ENCODE measurements at regions not wholly inside any gene's neighbourhood (a gene's known extent, or its start where the extent isn't known, plus 50 kb on each side); places are given as distances from the start of the nearest gene placed in this dataset.
"Not testable (repeated sequence)": the region's sequence is repeated elsewhere in the genome, so short reads cannot be mapped to it uniquely, and the experiment has no call there.

DNA sequence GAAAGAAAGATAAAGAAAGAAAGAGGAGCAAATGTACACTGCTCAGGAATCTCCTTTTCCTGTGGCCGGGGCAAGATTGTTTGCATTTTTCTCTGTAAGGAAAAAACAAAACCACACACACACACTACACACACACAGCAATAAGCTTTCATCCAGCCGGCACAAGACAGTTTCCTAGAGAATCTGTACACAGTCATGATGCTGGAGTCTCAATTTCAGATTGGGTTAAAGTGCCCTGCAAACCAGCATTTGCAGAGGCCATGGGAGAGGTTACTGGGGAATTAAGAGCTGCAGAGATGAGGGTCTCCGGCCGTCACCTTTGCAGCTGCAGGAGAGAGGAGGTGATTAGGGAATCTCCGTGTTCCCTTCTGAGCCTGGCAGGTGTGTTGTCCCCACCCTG lies 1607.5 kb downstream of the RPIA start:
- H3K4me2 ChIP-seq (ENCODE audit: low read depth, low read length); BruUV-seq (replicated peaks); H3K9me1 ChIP-seq (ENCODE audit: insufficient read depth, low read length); H3K18ac ChIP-seq (ENCODE audit: low read depth, low read length); H3K4ac ChIP-seq (ENCODE audit: low read depth, low read length); H2BK20ac ChIP-seq (ENCODE audit: low read depth, low read length); H3K9me3 ChIP-seq (ENCODE audit: control insufficient read depth, insufficient read depth, low read length); H3K23ac ChIP-seq (ENCODE audit: low read depth, low read length); H3K79me1 ChIP-seq (ENCODE audit: low read depth in 1 of 2, low read length in 2 of 2); dilution Hi-C loops (cut with HindIII; ENCODE audit: low sequenced_read_pairs, unreplicated experiment); H3K27me3 ChIP-seq (ENCODE audit: control insufficient read depth, insufficient read depth, low read length); H3K14ac ChIP-seq (replicated peaks; ENCODE audit: low read depth, low read length); intact Hi-C loops (cut with micrococcal nuclease); H3K4me3 ChIP-seq (ENCODE audit: insufficient read depth, low read depth, low read length); H3K4me1 ChIP-seq (ENCODE audit: control insufficient read depth, insufficient read depth, low read length); H4K91ac ChIP-seq (ENCODE audit: insufficient read depth, low read depth, low read length); H2AK5ac ChIP-seq (ENCODE audit: low read depth, low read length); H2BK5ac ChIP-seq (ENCODE audit: low read depth, low read length, poor library complexity, severe bottlenecking); H2BK15ac ChIP-seq (ENCODE audit: low read depth, low read length); DNase-seq; H3K36me3 ChIP-seq (ENCODE audit: control insufficient read depth, insufficient read depth, low read length); in situ Hi-C loops (cut with MboI; ENCODE audit: low sequenced_read_pairs); H3K56ac ChIP-seq (ENCODE audit: extremely low read depth, insufficient read depth, low read length); H3K27ac ChIP-seq (ENCODE audit: insufficient read depth, low read length); H3K9ac ChIP-seq (ENCODE audit: low read depth, low read length); H4K20me1 ChIP-seq (ENCODE audit: insufficient read depth, low read length); ATAC-seq (ENCODE audit: low read depth); H4K5ac ChIP-seq (ENCODE audit: low read depth, low read length); H2AFZ ChIP-seq (replicated peaks; ENCODE audit: low read length, poor library complexity); H4K8ac ChIP-seq (ENCODE audit: low read depth in 2 of 2, low read length in 2 of 2); CTCF ChIA-PET; H2BK120ac ChIP-seq (ENCODE audit: low read depth, low read length); H2AK9ac ChIP-seq (replicated peaks; ENCODE audit: low read depth, low read length, poor library complexity); POLR2A ChIA-PET (ENCODE audit: unreplicated experiment): not testable (repeated sequence)
- WGBS, 2 experiments (ENCODE audit: extremely low coverage in 2 of 2, insufficient read length in 1 of 2): no CpG with 5 or more reads among the region's 5 CpGs

DNA sequence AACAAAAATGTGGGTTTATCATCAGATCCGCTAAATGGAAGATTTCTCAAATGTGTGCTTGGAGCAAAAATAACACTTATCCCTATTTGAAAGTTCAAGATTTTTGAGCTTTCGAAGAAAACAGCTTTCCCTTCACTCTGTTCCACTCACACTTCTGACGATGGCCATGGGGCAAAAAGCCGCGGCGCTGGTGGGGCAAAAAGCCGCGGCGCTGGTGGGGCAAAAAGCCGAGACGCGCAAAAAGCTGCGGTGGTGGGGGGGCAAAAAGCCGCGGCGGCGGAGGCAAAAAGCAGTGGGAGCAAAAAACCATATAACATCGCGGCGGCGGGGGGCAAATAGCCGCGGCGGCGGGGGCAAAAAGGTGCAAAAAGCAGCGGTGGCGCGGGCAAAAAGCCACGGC lies 1631.5 kb downstream of the RPIA start:
- H4K8ac ChIP-seq (ENCODE audit: low read depth in 2 of 2, low read length in 2 of 2); intact Hi-C loops (cut with micrococcal nuclease); H4K5ac ChIP-seq (ENCODE audit: low read depth, low read length); H3K23ac ChIP-seq (ENCODE audit: low read depth, low read length); H4K20me1 ChIP-seq (ENCODE audit: insufficient read depth, low read length); BruUV-seq (replicated peaks); CTCF ChIA-PET; ATAC-seq (ENCODE audit: low read depth); H4K91ac ChIP-seq (ENCODE audit: insufficient read depth, low read depth, low read length); H3K4ac ChIP-seq (ENCODE audit: low read depth, low read length); DNase-seq; H3K27me3 ChIP-seq (ENCODE audit: control insufficient read depth, insufficient read depth, low read length); H2BK120ac ChIP-seq (ENCODE audit: low read depth, low read length); H3K9me3 ChIP-seq (ENCODE audit: control insufficient read depth, insufficient read depth, low read length); H3K4me1 ChIP-seq (ENCODE audit: control insufficient read depth, insufficient read depth, low read length); H3K56ac ChIP-seq (ENCODE audit: extremely low read depth, insufficient read depth, low read length); H2BK5ac ChIP-seq (ENCODE audit: low read depth, low read length, poor library complexity, severe bottlenecking); H2AK5ac ChIP-seq (ENCODE audit: low read depth, low read length); H3K4me3 ChIP-seq (ENCODE audit: insufficient read depth, low read depth, low read length); H2AFZ ChIP-seq (replicated peaks; ENCODE audit: low read length, poor library complexity); H2BK20ac ChIP-seq (ENCODE audit: low read depth, low read length); H2AK9ac ChIP-seq (replicated peaks; ENCODE audit: low read depth, low read length, poor library complexity); H3K79me1 ChIP-seq (ENCODE audit: low read depth in 1 of 2, low read length in 2 of 2); dilution Hi-C loops (cut with HindIII; ENCODE audit: low sequenced_read_pairs, unreplicated experiment); H3K14ac ChIP-seq (replicated peaks; ENCODE audit: low read depth, low read length); H3K27ac ChIP-seq (ENCODE audit: insufficient read depth, low read length); H2BK15ac ChIP-seq (ENCODE audit: low read depth, low read length); in situ Hi-C loops (cut with MboI; ENCODE audit: low sequenced_read_pairs); H3K4me2 ChIP-seq (ENCODE audit: low read depth, low read length); POLR2A ChIA-PET (ENCODE audit: unreplicated experiment); H3K9me1 ChIP-seq (ENCODE audit: insufficient read depth, low read length); H3K9ac ChIP-seq (ENCODE audit: low read depth, low read length); H3K36me3 ChIP-seq (ENCODE audit: control insufficient read depth, insufficient read depth, low read length); H3K18ac ChIP-seq (ENCODE audit: low read depth, low read length): not testable (repeated sequence)
- no CpG with 5 or more reads among the region's 29 CpGs for WGBS, 2 experiments (ENCODE audit: extremely low coverage in 2 of 2, insufficient read length in 1 of 2)
